ENCODE measurements at regions not wholly inside any gene's neighbourhood (a gene's known extent, or its start where the extent isn't known, plus 50 kb on each side); places are given as distances from the start of the nearest gene placed in this dataset.

GRCh38 chr1:209462433-209462832 lies 121.1 kb upstream of the CAMK1G start:
- Histone ChIP-seq H3K36me3 (no peaks in the 10 kb centered on the region), H3K27me3 (ENCODE audit: insufficient read depth, low read depth, severe bottlenecking) (peaks cover 68% of the 10 kb centered on the region), H3K9me3 (ENCODE audit: severe bottlenecking) (peaks cover 7% of the 10 kb centered on the region), H3K4me3 (ENCODE audit: low read depth, low read length) (no peak overlapping the region), H3K27ac (no peak overlapping the region)
- no peak for DNase-seq
- TF ChIP-seq CTCF (IDR thresholded peaks at IDR 0.05; ENCODE audit: low read depth, low read length): no peak

- Histone ChIP-seq H3K27me3 (ENCODE audit: insufficient read depth, low read depth, severe bottlenecking) (peaks cover 77% of the 10 kb centered on the region), H3K4me3 (ENCODE audit: low read depth, low read length) (no peak overlapping the region), H3K27ac (no peak overlapping the region), H3K36me3 (no peaks in the 10 kb centered on the region), H3K9me3 (ENCODE audit: severe bottlenecking) (peaks cover 7% of the 10 kb centered on the region)
- DNase-seq: no peak
- TF ChIP-seq CTCF (IDR thresholded peaks at IDR 0.05; ENCODE audit: low read depth, low read length): no peak
Measured at GRCh38 chr1:209463441-209463840, 120.1 kb upstream of the CAMK1G start.

GRCh38 chr1:209473025-209473424 lies 110.5 kb upstream of the CAMK1G start:
- Histone ChIP-seq H3K27ac (no peak overlapping the region), H3K36me3 (no peaks in the 10 kb centered on the region), H3K9me3 (ENCODE audit: severe bottlenecking) (peaks cover 14% of the 10 kb centered on the region), H3K4me3 (ENCODE audit: low read depth, low read length) (no peak overlapping the region), H3K27me3 (ENCODE audit: insufficient read depth, low read depth, severe bottlenecking) (peaks cover 64% of the 10 kb centered on the region)
- DNase-seq: no peak
- no peak for TF ChIP-seq CTCF (IDR thresholded peaks at IDR 0.05; ENCODE audit: low read depth, low read length)

- no peak for TF ChIP-seq CTCF (IDR thresholded peaks at IDR 0.05; ENCODE audit: low read depth, low read length)
- Histone ChIP-seq H3K27me3 (ENCODE audit: insufficient read depth, low read depth, severe bottlenecking) (peaks cover 80% of the 10 kb centered on the region), H3K36me3 (no peaks in the 10 kb centered on the region), H3K27ac (no peak overlapping the region), H3K4me3 (ENCODE audit: low read depth, low read length) (no peak overlapping the region), H3K9me3 (ENCODE audit: severe bottlenecking) (no peaks in the 10 kb centered on the region)
- no peak for DNase-seq
Measured at GRCh38 chr1:209480345-209480744, 103.2 kb upstream of the CAMK1G start.

- DNase-seq: no peak
- H3K27me3 ChIP-seq (ENCODE audit: insufficient read depth, low read depth, severe bottlenecking): peaks cover 81% of the 10 kb centered on the region
- no peak overlapping the region for H3K4me3 ChIP-seq (ENCODE audit: low read depth, low read length)
- no peak overlapping the region for H3K27ac ChIP-seq
- no peak for TF ChIP-seq CTCF (IDR thresholded peaks at IDR 0.05; ENCODE audit: low read depth, low read length)
- H3K9me3 ChIP-seq (ENCODE audit: severe bottlenecking): no peaks in the 10 kb centered on the region
- H3K36me3 ChIP-seq: no peaks in the 10 kb centered on the region
Measured at GRCh38 chr1:209483691-209484090, 99.8 kb upstream of the CAMK1G start.

- Histone ChIP-seq H3K36me3 (no peaks in the 10 kb centered on the region), H3K9me3 (ENCODE audit: severe bottlenecking) (no peaks in the 10 kb centered on the region), H3K27ac (no peak overlapping the region), H3K27me3 (ENCODE audit: insufficient read depth, low read depth, severe bottlenecking) (peaks cover 81% of the 10 kb centered on the region), H3K4me3 (ENCODE audit: low read depth, low read length) (no peak overlapping the region)
- no peak for TF ChIP-seq CTCF (IDR thresholded peaks at IDR 0.05; ENCODE audit: low read depth, low read length)
- DNase-seq: no peak
Measured at GRCh38 chr1:209484429-209484828, 99.1 kb upstream of the CAMK1G start.

Measured in WERI-Rb-1 (cell line).